ENCODE measurements at regions not wholly inside any gene's neighbourhood (a gene's known extent, or its start where the extent isn't known, plus 50 kb on each side); places are given as distances from the start of the nearest gene placed in this dataset.
"Not testable (repeated sequence)": the region's sequence is repeated elsewhere in the genome, so short reads cannot be mapped to it uniquely, and the experiment has no call there.

GRCh38 chr3:180430896-180431295, 171.1 kb upstream of the TTC14 start:
- TF ChIP-seq CTCF (IDR thresholded peaks at IDR 0.05) = no peak
- DNase-seq (no peak), ATAC-seq (no peak)
- no peak overlapping the region for H3K4me3 ChIP-seq
- intact Hi-C loops (cut with DNase I) = loop anchor here in 1 of 10 donors (1.0 kb wide), 1 partner anchor 27 kb away; no protein-coding TSS in a partner anchor
- H3K9me3 ChIP-seq = peaks cover 0 to 15% (median 0%) of the 10 kb centered on the region in 11 donors
- no peak overlapping the region for H3K27ac ChIP-seq
- H3K36me3 ChIP-seq = no peaks in the 10 kb centered on the region
- no peaks in the 10 kb centered on the region for H3K27me3 ChIP-seq
- H3K4me1 ChIP-seq = no peaks in the 10 kb centered on the region
- WGBS, 2 donors = 68 to 71% methylated on average over 2 of the region's 2 CpGs

- Histone ChIP-seq H3K36me3 (no peaks in the 10 kb centered on the region), H3K9me3 (peaks cover 0 to 15% (median 0%) of the 10 kb centered on the region in 11 donors), H3K4me3 (no peak overlapping the region), H3K4me1 (no peaks in the 10 kb centered on the region), H3K27ac (no peak overlapping the region), H3K27me3 (no peaks in the 10 kb centered on the region)
- ATAC-seq (no peak), DNase-seq (no peak)
- no peak for TF ChIP-seq CTCF (IDR thresholded peaks at IDR 0.05)
- intact Hi-C loops (cut with DNase I) = no loop called here
- WGBS, 2 donors = 89 to 94% methylated on average over 1 of the region's 1 CpG
Observed at GRCh38 chr3:180433152-180433551, 168.8 kb upstream of the TTC14 start.

GRCh38 chr3:180447136-180447535, 154.8 kb upstream of the TTC14 start:
- no peak overlapping the region for H3K4me3 ChIP-seq
- ATAC-seq (no peak), DNase-seq (no peak)
- H3K4me1 ChIP-seq = no peaks in the 10 kb centered on the region
- H3K27ac ChIP-seq = no peak overlapping the region
- intact Hi-C loops (cut with DNase I) = no loop called here
- no peaks in the 10 kb centered on the region for H3K36me3 ChIP-seq
- no peaks in the 10 kb centered on the region for H3K27me3 ChIP-seq
- WGBS, 2 donors = 71 to 74% methylated on average over 3 of the region's 3 CpGs
- no peak for TF ChIP-seq CTCF (IDR thresholded peaks at IDR 0.05)
- H3K9me3 ChIP-seq = peaks cover 0 to 39% (median 0%) of the 10 kb centered on the region in 11 donors

GRCh38 chr3:180448407-180448806, 153.6 kb upstream of the TTC14 start:
- H3K4me3 ChIP-seq; DNase-seq; H3K27ac ChIP-seq; intact Hi-C loops (cut with DNase I); H3K4me1 ChIP-seq; ATAC-seq; H3K36me3 ChIP-seq; H3K27me3 ChIP-seq: not testable (repeated sequence)
- WGBS, 2 donors = 88 to 89% methylated on average over 17 of the region's 17 CpGs
- H3K9me3 ChIP-seq = peaks cover 0 to 32% (median 0%) of the 10 kb centered on the region in 11 donors

- no peak for TF ChIP-seq CTCF (IDR thresholded peaks at IDR 0.05)
- no peaks in the 10 kb centered on the region for H3K4me1 ChIP-seq
- H3K36me3 ChIP-seq = no peaks in the 10 kb centered on the region
- no peak overlapping the region for H3K27ac ChIP-seq
- DNase-seq (no peak), ATAC-seq (no peak)
- no peaks in the 10 kb centered on the region for H3K27me3 ChIP-seq
- H3K4me3 ChIP-seq = no peak overlapping the region
- peaks cover 0 to 8% (median 0%) of the 10 kb centered on the region in 11 donors for H3K9me3 ChIP-seq
- intact Hi-C loops (cut with DNase I) = no loop called here
Observed at GRCh38 chr3:180457225-180457624, 144.7 kb upstream of the TTC14 start.

All from heart right ventricle (tissue), 16 donors.